ENCODE measurements at regions not wholly inside any gene's neighbourhood (a gene's known extent, or its start where the extent isn't known, plus 50 kb on each side); places are given as distances from the start of the nearest gene placed in this dataset.
"Not testable (repeated sequence)": the region's sequence is repeated elsewhere in the genome, so short reads cannot be mapped to it uniquely, and the experiment has no call there.

DNA sequence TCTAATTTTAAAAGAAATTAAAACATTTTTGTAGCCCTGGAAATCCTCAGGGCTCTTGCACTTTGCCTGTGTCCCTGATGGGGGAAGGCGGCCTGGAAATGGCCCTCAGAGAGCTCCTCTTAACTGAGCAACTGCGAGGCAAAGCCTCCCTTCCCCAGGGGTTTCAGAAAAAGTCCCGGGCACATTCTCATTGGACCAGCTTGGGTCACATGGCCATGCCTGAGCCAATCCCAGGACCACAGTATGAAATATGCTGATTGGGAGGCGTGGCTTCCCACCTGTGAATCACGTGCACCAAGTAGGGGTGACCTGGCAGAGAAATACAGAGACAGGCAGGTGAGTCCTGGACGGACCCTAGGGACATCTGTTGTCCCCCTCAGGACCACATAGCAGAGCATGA, 90.4 kb upstream of the SFSWAP start:
- TF ChIP-seq, protein P1, sequence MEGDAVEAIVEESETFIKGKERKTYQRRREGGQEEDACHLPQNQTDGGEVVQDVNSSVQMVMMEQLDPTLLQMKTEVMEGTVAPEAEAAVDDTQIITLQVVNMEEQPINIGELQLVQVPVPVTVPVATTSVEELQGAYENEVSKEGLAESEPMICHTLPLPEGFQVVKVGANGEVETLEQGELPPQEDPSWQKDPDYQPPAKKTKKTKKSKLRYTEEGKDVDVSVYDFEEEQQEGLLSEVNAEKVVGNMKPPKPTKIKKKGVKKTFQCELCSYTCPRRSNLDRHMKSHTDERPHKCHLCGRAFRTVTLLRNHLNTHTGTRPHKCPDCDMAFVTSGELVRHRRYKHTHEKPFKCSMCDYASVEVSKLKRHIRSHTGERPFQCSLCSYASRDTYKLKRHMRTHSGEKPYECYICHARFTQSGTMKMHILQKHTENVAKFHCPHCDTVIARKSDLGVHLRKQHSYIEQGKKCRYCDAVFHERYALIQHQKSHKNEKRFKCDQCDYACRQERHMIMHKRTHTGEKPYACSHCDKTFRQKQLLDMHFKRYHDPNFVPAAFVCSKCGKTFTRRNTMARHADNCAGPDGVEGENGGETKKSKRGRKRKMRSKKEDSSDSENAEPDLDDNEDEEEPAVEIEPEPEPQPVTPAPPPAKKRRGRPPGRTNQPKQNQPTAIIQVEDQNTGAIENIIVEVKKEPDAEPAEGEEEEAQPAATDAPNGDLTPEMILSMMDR (IDR thresholded peaks at IDR 0.05) = no peak
- H3K4me3 ChIP-seq = no peak overlapping the region
- H3K27me3 ChIP-seq (ENCODE audit: insufficient read depth in 3 of 3, low read length in 2 of 3) = peaks cover 0 to 37% (median 5%) of the 10 kb centered on the region in 3 donors
- H3K9me3 ChIP-seq = no peaks in the 10 kb centered on the region
- intact Hi-C loops (cut with DNase I) = loop anchor here in 1 of 2 donors (5.0 kb wide), 1 partner anchor 273 kb away; no protein-coding TSS in a partner anchor
- WGBS, 3 donors = 73 to 78% (median 74%) methylated on average over 6 of the region's 6 CpGs
- no peaks in the 10 kb centered on the region for H3K36me3 ChIP-seq (ENCODE audit: insufficient read depth in 1 of 2, low read depth in 1 of 2)
- no peak overlapping the region for H3K27ac ChIP-seq
- no peaks in the 10 kb centered on the region for H3K4me1 ChIP-seq
- DNase-seq (no peak), ATAC-seq (no peak)

DNA sequence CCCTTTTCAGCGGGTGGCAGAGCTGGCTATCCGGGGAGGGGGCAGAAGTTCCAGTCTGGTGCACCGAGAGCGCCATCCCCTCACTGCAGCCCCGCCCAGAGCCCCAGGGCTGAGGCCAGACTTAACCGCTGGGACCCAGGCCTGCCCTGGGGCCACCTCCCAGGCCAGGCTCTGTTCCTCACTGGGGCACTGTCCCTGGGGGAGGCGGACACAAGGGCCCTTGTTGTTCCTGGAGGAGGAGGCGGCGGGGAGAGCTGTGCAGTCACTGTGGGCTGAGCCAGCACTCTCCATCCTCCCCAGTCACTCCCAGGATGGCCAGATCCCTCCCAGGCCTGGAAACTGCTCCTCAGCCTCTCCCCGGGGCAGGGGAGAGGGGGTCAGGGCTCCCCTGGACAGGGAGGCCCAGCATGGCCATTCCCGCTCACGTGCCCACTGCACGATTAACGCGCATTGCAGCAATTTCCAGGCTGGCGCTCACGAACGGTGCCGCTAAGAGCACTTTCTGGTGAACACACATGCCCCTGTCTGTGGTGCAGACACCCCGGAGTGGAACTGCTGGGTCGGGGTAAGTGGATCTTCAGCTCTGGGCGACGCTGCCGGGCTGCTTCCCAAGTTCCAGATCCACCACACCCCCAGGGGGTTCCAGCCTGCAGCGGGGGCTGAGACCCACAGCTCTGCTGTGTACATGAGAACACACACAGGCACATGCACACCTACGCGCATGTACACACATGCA, 89.8 kb upstream of the SFSWAP start:
- intact Hi-C loops (cut with DNase I) = loop anchor here in 1 of 2 donors (5.0 kb wide), 1 partner anchor 274 kb away; no protein-coding TSS in a partner anchor
- DNase-seq (no peak), ATAC-seq (no peak)
- no peak overlapping the region for H3K4me3 ChIP-seq
- peaks cover 0 to 35% (median 5%) of the 10 kb centered on the region in 3 donors for H3K27me3 ChIP-seq (ENCODE audit: insufficient read depth in 3 of 3, low read length in 2 of 3)
- no peaks in the 10 kb centered on the region for H3K9me3 ChIP-seq
- no peak overlapping the region for H3K27ac ChIP-seq
- TF ChIP-seq, protein P1 (IDR thresholded peaks at IDR 0.05) = no peak
- no peaks in the 10 kb centered on the region for H3K36me3 ChIP-seq (ENCODE audit: insufficient read depth in 1 of 2, low read depth in 1 of 2)
- WGBS, 3 donors = 43 to 52% (median 49%) methylated on average over 27 of the region's 27 CpGs
- no peaks in the 10 kb centered on the region for H3K4me1 ChIP-seq

DNA sequence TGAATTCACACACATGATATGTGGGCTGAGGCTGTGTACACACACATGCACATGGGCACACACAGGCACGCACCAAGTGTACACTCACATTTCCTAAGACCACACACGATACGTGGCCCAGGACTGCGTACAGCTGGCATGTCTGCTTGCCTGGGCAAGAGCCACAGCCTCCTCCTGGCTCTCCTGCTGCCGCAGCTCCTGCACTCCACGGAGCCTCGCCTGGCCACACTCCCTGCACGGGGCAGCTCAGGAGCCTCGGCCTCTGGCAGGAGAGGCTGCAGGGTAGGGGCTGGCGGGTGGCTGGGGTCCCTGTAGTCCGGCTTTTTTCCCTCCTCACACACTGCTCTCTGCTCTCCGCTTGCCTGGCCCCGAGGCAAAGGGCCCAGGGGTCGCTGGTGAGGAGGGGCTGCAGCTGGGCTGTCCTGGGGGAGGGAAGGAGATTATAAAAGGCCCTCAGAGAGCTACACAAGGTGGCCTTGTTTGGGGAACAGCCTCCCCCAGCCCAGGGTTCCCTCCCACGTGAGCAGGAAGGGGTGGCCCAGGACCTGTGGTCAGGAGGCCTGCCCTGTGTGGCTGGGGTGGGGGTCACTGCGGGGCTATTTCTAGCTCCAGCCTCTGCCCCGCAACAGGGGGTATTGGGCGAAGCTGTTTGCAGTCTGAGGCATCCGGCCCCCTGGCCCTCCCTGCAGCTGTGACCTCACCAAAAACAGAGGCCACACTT, 89.0 kb upstream of the SFSWAP start:
- H3K9me3 ChIP-seq = no peaks in the 10 kb centered on the region
- H3K27ac ChIP-seq = no peak overlapping the region
- DNase-seq = no peak
- H3K36me3 ChIP-seq (ENCODE audit: insufficient read depth in 1 of 2, low read depth in 1 of 2) = no peaks in the 10 kb centered on the region
- TF ChIP-seq, protein P1 (IDR thresholded peaks at IDR 0.05) = no peak
- intact Hi-C loops (cut with DNase I) = loop anchor here in 1 of 2 donors (5.0 kb wide), 1 partner anchor 275 kb away; no protein-coding TSS in a partner anchor
- 17 to 19% (median 18%) methylated on average over 19 of the region's 19 CpGs for WGBS, 3 donors
- peak in 2 of 4 donors; percentile 4 to 30 for ATAC-seq
- H3K4me3 ChIP-seq = no peak overlapping the region
- peaks cover 0 to 34% (median 5%) of the 10 kb centered on the region in 3 donors for H3K27me3 ChIP-seq (ENCODE audit: insufficient read depth in 3 of 3, low read length in 2 of 3)
- H3K4me1 ChIP-seq = no peaks in the 10 kb centered on the region

DNA sequence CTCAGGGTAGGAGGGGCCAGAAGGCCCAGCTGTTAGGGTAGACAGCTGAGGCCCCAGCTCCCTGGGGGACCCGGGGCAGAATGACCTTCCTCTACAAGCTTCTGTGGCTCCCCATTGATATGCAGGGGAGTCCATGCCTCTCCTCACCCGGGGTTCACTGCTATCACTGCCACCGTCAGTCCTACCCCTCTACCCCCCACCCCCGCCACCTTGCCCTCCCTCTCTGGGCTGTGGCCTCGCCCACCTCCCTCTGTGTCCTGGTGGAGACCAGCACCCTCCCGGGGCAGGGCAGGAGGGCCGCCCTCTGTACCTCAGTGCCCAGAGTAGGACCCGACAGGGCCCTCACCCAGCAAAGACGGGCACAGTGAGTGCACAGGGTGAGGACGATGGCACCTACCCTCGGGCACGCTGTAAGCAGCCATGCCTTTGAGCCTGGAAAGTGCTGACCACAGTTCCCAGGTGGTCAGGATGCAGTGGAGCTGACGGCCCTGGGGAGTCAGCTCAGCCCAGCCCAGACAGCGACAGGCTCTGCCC, 88.4 kb upstream of the SFSWAP start:
- intact Hi-C loops (cut with DNase I) = loop anchor here in 1 of 2 donors (5.0 kb wide), 1 partner anchor 275 kb away; no protein-coding TSS in a partner anchor
- 49 to 72% (median 53%) methylated on average over 13 to 14 of the region's 14 CpGs for WGBS, 3 donors
- TF ChIP-seq, protein P1 (IDR thresholded peaks at IDR 0.05) = no peak
- H3K27ac ChIP-seq = no peak overlapping the region
- no peak for DNase-seq
- peaks cover 0 to 33% (median 8%) of the 10 kb centered on the region in 3 donors for H3K27me3 ChIP-seq (ENCODE audit: insufficient read depth in 3 of 3, low read length in 2 of 3)
- no peaks in the 10 kb centered on the region for H3K9me3 ChIP-seq
- ATAC-seq = peak in 2 of 4 donors; percentile 7 to 13
- no peak overlapping the region for H3K4me3 ChIP-seq
- H3K4me1 ChIP-seq = no peaks in the 10 kb centered on the region
- H3K36me3 ChIP-seq (ENCODE audit: insufficient read depth in 1 of 2, low read depth in 1 of 2) = no peaks in the 10 kb centered on the region

DNA sequence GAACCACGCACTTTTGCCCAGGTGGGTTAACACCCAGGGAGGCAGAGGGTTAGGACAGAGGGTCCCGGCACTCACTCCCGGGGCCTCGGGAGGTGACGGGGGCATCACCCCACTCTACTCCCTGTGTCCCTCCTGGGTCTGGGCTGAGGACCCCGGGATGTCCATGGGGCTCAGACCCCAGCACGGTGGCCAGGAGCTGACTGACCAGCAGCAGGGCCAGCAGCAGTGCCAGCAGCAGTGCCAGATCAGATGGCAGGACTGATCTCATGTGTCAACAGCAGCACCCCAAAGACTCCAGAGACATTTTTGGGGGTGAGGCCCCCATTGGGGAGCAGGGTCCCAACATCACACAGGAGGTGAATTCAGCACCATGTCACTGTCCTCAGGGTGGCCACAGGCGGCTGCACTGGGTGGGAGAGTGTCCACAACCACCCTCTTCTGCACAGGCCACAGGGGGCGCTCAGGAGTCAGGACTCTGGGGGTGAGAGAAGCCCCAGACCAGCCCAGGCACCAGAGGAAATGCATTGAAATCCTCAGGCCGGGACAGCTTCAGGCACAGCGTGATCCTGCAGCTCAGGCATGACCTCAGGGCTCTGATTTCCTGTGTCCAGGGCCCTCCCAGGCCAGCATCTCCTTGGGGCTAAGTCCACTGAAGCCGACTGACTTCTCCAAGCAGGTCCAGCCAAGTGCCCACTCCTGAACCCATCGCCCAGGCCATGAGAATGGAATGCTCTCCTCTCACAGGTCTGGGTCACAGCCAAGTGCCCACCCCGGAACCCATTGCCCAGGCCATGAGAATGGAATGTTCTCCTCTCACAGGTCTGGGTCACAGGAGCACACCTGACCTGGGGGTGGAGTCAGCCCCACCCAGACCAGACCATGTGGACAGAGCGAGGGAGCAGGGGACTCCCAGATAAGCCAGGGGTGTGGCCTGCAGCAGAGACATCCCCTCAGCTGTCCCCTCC, 87.2 kb upstream of the SFSWAP start:
- H3K9me3 ChIP-seq; H3K4me3 ChIP-seq; H3K4me1 ChIP-seq; H3K27ac ChIP-seq; H3K36me3 ChIP-seq (ENCODE audit: insufficient read depth in 1 of 2, low read depth in 1 of 2); DNase-seq: not testable (repeated sequence)
- WGBS, 3 donors = 60 to 77% (median 62%) methylated on average over 10 to 15 of the region's 15 CpGs
- intact Hi-C loops (cut with DNase I) = loop anchor here in 1 of 2 donors (5.0 kb wide), 1 partner anchor 276 kb away; no protein-coding TSS in a partner anchor
- peak in 1 of 4 donors; percentile 25 for ATAC-seq
- H3K27me3 ChIP-seq (ENCODE audit: insufficient read depth in 3 of 3, low read length in 2 of 3) = peaks cover 0 to 38% (median 10%) of the 10 kb centered on the region in 3 donors

DNA sequence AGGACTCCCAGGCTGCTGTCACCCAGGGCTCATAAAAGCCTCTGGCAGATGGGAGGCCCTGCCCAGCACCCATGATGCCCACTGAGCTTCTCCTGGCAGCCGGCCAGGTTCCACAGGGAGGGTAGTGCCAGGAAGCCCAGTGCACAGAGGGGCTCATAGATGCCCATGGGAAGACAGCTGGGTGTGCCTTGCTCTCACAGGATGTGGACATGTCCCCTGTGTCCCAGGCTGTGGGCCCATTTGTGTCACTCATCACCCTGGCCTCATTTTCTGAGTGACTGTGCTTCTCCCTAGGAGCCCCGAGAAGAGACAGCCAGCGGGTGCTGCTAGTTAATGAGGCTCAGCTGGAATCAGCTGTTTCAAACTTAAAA, 86.5 kb upstream of the SFSWAP start:
- not testable (repeated sequence) for H3K9me3 ChIP-seq; H3K4me1 ChIP-seq; H3K27ac ChIP-seq; DNase-seq; H3K36me3 ChIP-seq (ENCODE audit: insufficient read depth in 1 of 2, low read depth in 1 of 2); H3K4me3 ChIP-seq
- WGBS, 3 donors = 7 to 20% (median 12%) methylated on average over 3 of the region's 3 CpGs
- intact Hi-C loops (cut with DNase I) = loop anchor here in 1 of 2 donors (5.0 kb wide), 1 partner anchor 277 kb away; no protein-coding TSS in a partner anchor
- ATAC-seq = peak; percentile 42 to 73 (median 47)
- H3K27me3 ChIP-seq (ENCODE audit: insufficient read depth in 3 of 3, low read length in 2 of 3) = peaks cover 0 to 37% (median 15%) of the 10 kb centered on the region in 3 donors

All from psoas muscle (tissue), 7 donors.